GM03348 (cell line): ENCODE measurements at regions not wholly inside any gene's neighbourhood (a gene's known extent, or its start where the extent isn't known, plus 50 kb on each side); places are given as distances from the start of the nearest gene placed in this dataset.

Source experiments
- DNase-seq: peaks from one replicate; pipeline ENCODE4 v3.0.0; 2012; ENCODE audit warnings: low spot score

- no peak for DNase-seq
Observed at GRCh38 chr14:104425763-104426646, 153.6 kb upstream of the C14orf180 start.

GRCh38 chr14:104427131-104427851 lies 152.3 kb upstream of the C14orf180 start:
- peak; percentile 6 for DNase-seq

GRCh38 chr14:104428333-104428851 lies 151.2 kb upstream of the C14orf180 start:
- no peak for DNase-seq

GRCh38 chr14:104428860-104429259 lies 150.7 kb upstream of the C14orf180 start:
- no peak for DNase-seq

- DNase-seq, result no peak
Observed at GRCh38 chr14:104429291-104429861, 150.2 kb upstream of the C14orf180 start.

DNA sequence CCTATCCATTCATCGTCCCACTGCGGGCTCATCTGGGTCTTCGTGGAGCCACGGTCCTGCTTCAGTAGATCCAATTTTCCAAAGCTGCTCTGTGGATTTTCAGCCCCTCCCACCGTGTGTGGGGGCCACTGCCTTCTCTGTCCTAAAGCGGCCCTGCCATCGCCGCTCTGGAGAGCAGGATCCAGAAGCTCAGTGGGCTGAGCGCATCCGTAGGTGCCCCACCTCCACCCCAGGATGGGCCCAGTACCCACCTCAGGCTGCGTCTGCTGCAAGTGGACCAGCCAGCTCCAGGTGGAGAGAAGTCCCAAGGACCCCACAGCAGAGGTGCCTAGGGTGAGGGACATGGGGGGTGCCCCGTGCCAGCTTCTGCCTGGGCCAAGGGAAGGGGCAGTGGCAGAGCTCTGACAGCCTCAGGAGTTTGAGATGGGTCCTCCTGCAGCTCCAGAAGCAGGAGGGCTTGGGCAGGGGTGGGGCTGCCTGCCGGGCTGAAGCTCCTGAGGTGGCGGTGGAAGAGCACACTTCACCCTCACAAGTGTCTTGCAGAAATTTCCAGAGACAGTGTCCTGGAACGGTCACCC lies 148.1 kb upstream of the C14orf180 start:
- DNase-seq, result no peak

DNA sequence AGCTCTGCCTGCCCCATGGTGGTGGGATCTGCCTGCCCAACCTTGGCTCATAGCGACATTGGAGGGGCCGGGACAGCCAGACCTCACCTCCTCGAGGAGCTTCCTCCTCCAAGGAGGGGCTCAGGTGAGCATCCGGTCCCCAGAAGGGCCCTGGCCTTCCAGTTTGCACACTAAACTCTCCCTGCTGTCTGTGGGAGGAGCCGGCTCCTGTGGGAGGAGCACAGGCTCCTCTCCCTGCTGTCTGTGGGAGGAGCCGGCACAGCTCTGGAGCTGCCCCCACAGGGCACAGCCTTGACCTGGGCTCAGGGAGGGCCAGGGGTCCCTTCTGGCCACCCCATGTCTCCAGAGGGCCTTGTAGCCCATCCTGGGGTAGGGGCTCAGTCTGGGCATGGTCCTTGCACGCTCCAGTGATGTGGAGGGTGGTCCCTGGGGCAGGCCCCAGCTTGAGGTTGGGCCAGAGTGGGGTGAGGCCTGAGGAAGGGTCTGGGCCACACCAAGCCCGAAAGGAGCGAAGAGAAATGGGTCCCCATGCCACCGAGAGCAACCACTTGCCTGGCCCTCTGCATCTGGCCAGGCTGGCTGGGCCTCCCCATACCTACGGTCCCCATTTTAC lies 147.5 kb upstream of the C14orf180 start:
- DNase-seq, result no peak

DNA sequence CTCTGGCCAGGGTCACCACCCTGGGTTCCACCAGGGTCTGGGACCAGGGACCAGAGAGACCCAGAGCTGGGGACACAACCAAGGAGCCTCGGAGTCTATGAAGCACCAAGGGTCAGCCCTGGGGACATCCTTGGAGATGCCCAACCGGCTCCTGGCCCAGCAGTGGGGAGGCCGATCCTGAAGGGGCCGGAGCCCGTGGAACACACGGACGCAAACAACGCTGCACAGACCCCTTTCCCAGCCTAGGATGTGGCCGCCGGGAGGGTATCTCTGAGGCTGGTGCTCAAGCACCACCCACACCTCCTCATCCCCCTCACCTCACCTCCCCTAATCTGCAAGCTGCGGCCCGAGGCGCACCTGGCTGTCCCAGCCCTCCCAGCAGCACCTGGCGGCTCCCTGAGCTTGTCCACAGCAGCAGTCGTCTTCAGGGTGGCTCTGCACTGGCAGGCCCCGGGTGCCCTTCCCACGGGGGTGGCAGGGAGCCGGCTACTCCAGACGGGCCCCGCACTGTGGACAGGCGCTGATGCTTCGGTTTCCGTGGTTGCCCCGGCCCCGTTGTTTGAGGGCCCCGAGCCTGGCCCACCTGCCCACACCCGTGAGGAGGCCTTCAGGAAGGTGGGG lies 146.8 kb upstream of the C14orf180 start:
- DNase-seq, result no peak

- no peak for DNase-seq
Observed at GRCh38 chr14:104433401-104434213, 146.0 kb upstream of the C14orf180 start.

GRCh38 chr14:104434214-104435076 lies 145.1 kb upstream of the C14orf180 start:
- DNase-seq, result no peak

DNA sequence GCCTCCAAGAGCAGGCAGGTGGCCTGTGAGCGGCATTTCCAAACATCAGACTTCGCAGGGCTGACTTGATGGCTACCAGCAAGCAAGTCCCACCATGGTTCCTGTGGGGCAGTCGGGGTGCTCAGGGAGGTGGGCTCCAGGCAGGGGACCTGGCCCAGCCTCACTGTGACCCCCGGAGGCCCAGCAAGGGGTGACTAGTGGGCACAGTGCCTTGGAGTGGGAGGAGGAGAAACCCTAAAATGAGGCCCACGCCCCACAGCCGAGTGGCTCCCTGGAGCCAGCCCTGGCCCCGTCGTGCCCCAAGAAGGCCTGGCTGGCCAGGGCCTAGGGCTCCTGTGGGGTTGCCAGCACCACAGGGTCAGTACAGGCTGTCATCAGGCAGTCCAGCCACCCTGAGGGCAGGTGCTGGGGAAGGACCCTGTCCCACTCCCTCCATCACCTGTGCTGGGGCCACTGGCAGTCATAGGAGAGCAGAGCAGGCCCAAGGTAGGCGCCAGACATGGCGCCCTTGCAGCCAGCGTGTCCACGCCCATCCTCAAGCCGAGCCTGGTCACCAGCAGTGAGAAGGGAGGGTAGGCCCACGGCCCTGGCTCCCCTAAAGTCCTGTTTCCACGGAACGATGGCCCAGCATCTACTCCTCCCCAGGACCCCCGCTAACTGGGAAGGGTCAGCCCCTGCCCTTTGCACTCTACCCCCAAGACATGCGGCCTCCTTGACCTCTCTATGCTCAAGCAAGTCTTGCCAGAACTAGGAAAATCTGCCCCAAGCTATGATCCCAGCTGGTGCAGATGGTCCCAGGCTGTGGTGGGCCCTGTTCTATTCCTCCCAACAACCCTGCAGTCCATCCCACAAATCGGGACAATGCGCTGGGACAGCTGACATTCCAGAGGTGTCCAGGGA lies 144.2 kb upstream of the C14orf180 start:
- peak; percentile 8 for DNase-seq

GRCh38 chr14:104436047-104436591 lies 143.4 kb upstream of the C14orf180 start:
- DNase-seq, result peak; percentile 17

DNA sequence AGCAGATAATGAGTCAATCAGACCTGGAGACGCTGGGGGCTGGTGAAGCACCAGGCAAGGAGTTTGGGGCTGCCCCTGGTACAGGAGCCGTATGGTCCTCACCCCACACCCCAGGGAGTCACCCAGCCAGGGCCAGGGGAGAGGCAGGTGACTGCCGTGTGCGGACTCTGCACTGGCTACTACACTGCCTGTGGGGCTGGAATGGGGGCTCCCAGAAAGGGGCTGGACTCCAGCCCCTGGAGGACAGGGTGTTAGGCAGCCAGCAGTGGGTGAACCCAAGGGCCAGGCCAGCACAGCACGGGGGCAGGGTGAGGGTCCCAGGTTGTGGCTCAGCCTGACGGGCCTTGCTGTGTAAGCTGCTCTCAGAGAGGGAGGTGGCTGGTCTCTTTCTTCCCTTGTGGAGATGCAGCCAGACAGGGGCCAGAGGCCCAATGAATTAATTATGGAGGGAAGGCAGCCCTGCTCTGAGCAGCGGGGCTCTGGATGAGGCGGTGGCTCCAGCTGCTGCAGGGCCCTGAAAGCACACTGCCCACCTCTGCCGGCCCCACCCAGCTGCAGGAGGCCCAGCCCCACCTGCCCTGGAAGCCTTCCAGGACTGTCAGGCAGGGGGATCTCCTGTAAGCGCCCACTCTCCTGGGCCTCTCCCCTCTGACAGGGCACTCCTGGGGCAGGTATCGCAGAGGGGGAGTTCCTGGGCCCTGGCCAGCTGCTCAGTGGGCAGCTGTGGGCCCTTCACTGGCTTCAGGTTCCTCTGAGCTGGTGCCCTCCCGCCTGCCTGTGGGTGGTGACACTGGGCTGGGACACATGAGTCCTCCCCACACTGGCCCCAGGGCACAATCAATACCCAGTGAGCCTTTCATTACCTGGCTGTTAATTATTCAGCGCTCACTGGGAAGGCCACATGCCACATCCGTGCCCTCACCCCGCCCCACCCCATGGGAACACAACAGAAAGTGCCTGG lies 142.5 kb upstream of the C14orf180 start:
- DNase-seq, result peak; percentile 10

GRCh38 chr14:104437703-104438102 lies 141.9 kb upstream of the C14orf180 start:
- DNase-seq, result peak; percentile 3

- DNase-seq, result peak; percentile 6
Observed at GRCh38 chr14:104438166-104438887, 141.2 kb upstream of the C14orf180 start.

- no peak for DNase-seq
Observed at GRCh38 chr14:104439625-104440024, 139.9 kb upstream of the C14orf180 start.
